Heart left ventricle (tissue), 16 donors: ENCODE measurements at regions not wholly inside any gene's neighbourhood (a gene's known extent, or its start where the extent isn't known, plus 50 kb on each side); places are given as distances from the start of the nearest gene placed in this dataset.
A peak's percentile ranks its signal among the peaks of the same experiment; 100 is the strongest.

Source experiments
- ATAC-seq, 4 donors: fragments of 200-7000 bp; cut with Tn5 transposase; one replicate each; pipeline ENCODE4 v1.9.1; 2020 to 2022; ENCODE audit warnings: moderate library complexity in 4 of 4, mild to moderate bottlenecking in 3 of 4, moderate number of reproducible peaks in 1 of 4
- DNase-seq, 5 donors: peaks; one replicate each; pipeline ENCODE4 v3.0.0-alpha.2; 2020
- H3K27ac ChIP-seq, 12 donors: fragments of 200-600 bp; sonication (generic) in 4 of 12; one replicate each; pipeline versions ENCODE4 v1.5.0 to v1.8.0; 2016 to 2022; ENCODE audit warnings: mild to moderate bottlenecking in 2 of 12
- H3K27me3 ChIP-seq, 9 donors: fragments of 200-600 bp; sonication (generic) in 2 of 9; one replicate each; pipeline versions ENCODE4 v1.5.1 to v1.8.0; 2016 to 2022; ENCODE audit warnings: mild to moderate bottlenecking in 3 of 9
- H3K36me3 ChIP-seq, 9 donors: fragments of 200-600 bp; sonication (generic) in 2 of 9; one replicate each; pipeline versions ENCODE4 v1.5.0 to v1.8.0; 2018 to 2022; ENCODE audit warnings: mild to moderate bottlenecking in 2 of 9
- H3K4me1 ChIP-seq, 12 donors: fragments of 200-600 bp; sonication (generic) in 4 of 12; one replicate each; pipeline versions ENCODE4 v1.5.0 to v1.8.0; 2016 to 2022; ENCODE audit warnings: mild to moderate bottlenecking in 3 of 12
- H3K4me3 ChIP-seq, 12 donors: fragments of 200-600 bp; sonication (generic) in 4 of 12; one replicate each; pipeline versions ENCODE4 v1.5.0 to v1.8.0; 2017 to 2022; ENCODE audit warnings: mild to moderate bottlenecking in 9 of 12, moderate library complexity in 4 of 12
- H3K9me3 ChIP-seq, 12 donors: fragments of 200-600 bp; sonication (generic) in 4 of 12; one replicate each; pipeline versions ENCODE4 v1.5.0 to v1.8.0; 2016 to 2022; ENCODE audit warnings: mild to moderate bottlenecking in 1 of 12
- CTCF ChIP-seq, 12 donors: fragments of 200-600 bp; sonication (generic) in 4 of 12; IDR thresholded peaks; one replicate each; pipeline versions ENCODE4 v1.5.0 to v1.8.0; 2018 to 2022; ENCODE audit warnings: antibody characterized with exemption in 12 of 12, mild to moderate bottlenecking in 5 of 12
- POLR2A ChIP-seq, 2 donors: fragments of 450-650 bp; IDR thresholded peaks; one replicate each; pipeline ENCODE4 v1.6.1; 2017; ENCODE audit warnings: antibody characterized with exemption in 2 of 2, mild to moderate bottlenecking in 2 of 2, moderate library complexity in 2 of 2
- WGBS, 4 donors: extraction: QIAGEN DNeasy Blood & Tissue Kit in 2 of 4; methylation state at CpG; one replicate each; pipeline versions ENCODE4 v1.1.5 to v1.1.7; 2013 to 2018; 5-methylcytosine and 5-hydroxymethylcytosine counted together
- intact Hi-C, 10 donors: fragments of 100-400 bp; cut with DNase I; formaldehyde crosslinking; loops; one replicate each; pipeline versions ENCODE4 v1.11.1 to v1.14.2; 2022
- donor health status: ischemic (EF 13 %, LVEDD 7.1; RV severe dilation, severe dysfunction).
- donor health status: healthy with polysubstance abuse.
- donor health status: DM: no; HTN: yes; CAD: no.
- donor health status: DM: no; HTN: no; CAD: no.
- donor health status: ischemic (EF 25% LVEDD 6.9; RV normal size, moderate dysfunction).
- donor health status: ischemic (EF 25% LVEDD 5.7; RV mildly dilated, moderate dysfunction).
- donor health status: healthy.
- donor health status: DM: yes; HTN: yes; CAD: no.
- donor health status: ischemic (EF 35%, LVEDD 5.7; RV mildly dilated, moderate dysfunction).
- donor health status: nonischemic (EF 11% LVEDD 7.7; RV severe dilation, severe dysfunction).
- donor health status: DM: yes; HTN: yes; CAD: no.
- donor health status: PGD.
- donor health status: ischemic (EF 29% LVEDD 5.4; RV normal size, mild dysfunction).
- donor health status: nonischemic (EF 23%, LVEDD 6.1; RV moderate dilation, normal function).

GRCh38 chr10:9656386-9656785 is 1361.3 kb upstream of the CELF2 start:
- TF ChIP-seq POLR2A (IDR thresholded peaks at IDR 0.05) (no peak), CTCF (IDR thresholded peaks at IDR 0.05) (no peak)
- no peak overlapping the region for H3K4me3 ChIP-seq
- no peaks in the 10 kb centered on the region for H3K36me3 ChIP-seq
- intact Hi-C loops: no loop called here
- no peak overlapping the region for H3K27ac ChIP-seq
- H3K27me3 ChIP-seq: no peaks in the 10 kb centered on the region
- H3K4me1 ChIP-seq: no peaks in the 10 kb centered on the region
- DNase-seq (no peak), ATAC-seq (no peak)
- H3K9me3 ChIP-seq: no peaks in the 10 kb centered on the region

GRCh38 chr10:9656996-9657395 is 1360.7 kb upstream of the CELF2 start:
- DNase-seq: no peak
- intact Hi-C loops: no loop called here

GRCh38 chr10:9657530-9657929 is 1360.1 kb upstream of the CELF2 start:
- H3K36me3 ChIP-seq: no peaks in the 10 kb centered on the region
- 21 to 37% (median 34%) methylated on average over 2 of the region's 2 CpGs for WGBS, 4 donors
- ATAC-seq (peak in 2 of 4 donors; percentile 43 to 64), DNase-seq (no peak)
- no peak overlapping the region for H3K27ac ChIP-seq
- peaks cover 0 to 8% (median 0%) of the 10 kb centered on the region in 12 donors for H3K9me3 ChIP-seq
- intact Hi-C loops: no loop called here
- TF ChIP-seq POLR2A (IDR thresholded peaks at IDR 0.05): no peak
- no peak for TF ChIP-seq CTCF (IDR thresholded peaks at IDR 0.05)
- no peak overlapping the region for H3K4me3 ChIP-seq
- H3K4me1 ChIP-seq: no peaks in the 10 kb centered on the region
- no peaks in the 10 kb centered on the region for H3K27me3 ChIP-seq

More at GRCh38 chr10:9656996-9657395, 1360.7 kb upstream of the CELF2 start:
- H3K9me3 ChIP-seq: peaks cover 0 to 2% (median 0%) of the 10 kb centered on the region in 12 donors
- TF ChIP-seq CTCF (IDR thresholded peaks at IDR 0.05): no peak
- no peak for TF ChIP-seq POLR2A (IDR thresholded peaks at IDR 0.05)
- H3K27ac ChIP-seq: no peak overlapping the region
- H3K36me3 ChIP-seq: no peaks in the 10 kb centered on the region
- H3K27me3 ChIP-seq: no peaks in the 10 kb centered on the region
- ATAC-seq: no peak
- H3K4me3 ChIP-seq: no peak overlapping the region
- no peaks in the 10 kb centered on the region for H3K4me1 ChIP-seq
- 60 to 72% (median 69%) methylated on average over 1 of the region's 1 CpG for WGBS, 4 donors

GRCh38 chr10:9668411-9668810 is 1349.3 kb upstream of the CELF2 start:
- ATAC-seq: no peak
- TF ChIP-seq CTCF (IDR thresholded peaks at IDR 0.05): no peak
- no peak for TF ChIP-seq POLR2A (IDR thresholded peaks at IDR 0.05)
- H3K4me3 ChIP-seq: no peak overlapping the region
- H3K27me3 ChIP-seq: no peaks in the 10 kb centered on the region
- H3K27ac ChIP-seq: no peak overlapping the region
- no peaks in the 10 kb centered on the region for H3K4me1 ChIP-seq
- H3K9me3 ChIP-seq: peaks cover 0 to 9% (median 0%) of the 10 kb centered on the region in 12 donors
- DNase-seq: no peak
- intact Hi-C loops: no loop called here
- H3K36me3 ChIP-seq: no peaks in the 10 kb centered on the region
- 86 to 93% (median 90%) methylated on average over 3 of the region's 3 CpGs for WGBS, 4 donors
